AG10803 (cell line): ENCODE measurements at regions not wholly inside any gene's neighbourhood (a gene's known extent, or its start where the extent isn't known, plus 50 kb on each side); places are given as distances from the start of the nearest gene placed in this dataset.

Source experiments
- DNase-seq: peaks from one replicate; pipeline ENCODE4 v3.0.0; 2010; ENCODE audit warnings: low read depth
- H3K4me3 ChIP-seq: 2 replicates; pipeline ENCODE4 v1.5.1; 2011; ENCODE audit warnings: mild to moderate bottlenecking, low read length, control low read depth
- TF ChIP-seq, protein P1 (sequence below): conservative IDR thresholded peaks from 2 replicates; pipeline ENCODE4 v1.5.1; 2011; ENCODE audit warnings: mild to moderate bottlenecking, low read length, control low read depth, inconsistent platforms

DNA sequence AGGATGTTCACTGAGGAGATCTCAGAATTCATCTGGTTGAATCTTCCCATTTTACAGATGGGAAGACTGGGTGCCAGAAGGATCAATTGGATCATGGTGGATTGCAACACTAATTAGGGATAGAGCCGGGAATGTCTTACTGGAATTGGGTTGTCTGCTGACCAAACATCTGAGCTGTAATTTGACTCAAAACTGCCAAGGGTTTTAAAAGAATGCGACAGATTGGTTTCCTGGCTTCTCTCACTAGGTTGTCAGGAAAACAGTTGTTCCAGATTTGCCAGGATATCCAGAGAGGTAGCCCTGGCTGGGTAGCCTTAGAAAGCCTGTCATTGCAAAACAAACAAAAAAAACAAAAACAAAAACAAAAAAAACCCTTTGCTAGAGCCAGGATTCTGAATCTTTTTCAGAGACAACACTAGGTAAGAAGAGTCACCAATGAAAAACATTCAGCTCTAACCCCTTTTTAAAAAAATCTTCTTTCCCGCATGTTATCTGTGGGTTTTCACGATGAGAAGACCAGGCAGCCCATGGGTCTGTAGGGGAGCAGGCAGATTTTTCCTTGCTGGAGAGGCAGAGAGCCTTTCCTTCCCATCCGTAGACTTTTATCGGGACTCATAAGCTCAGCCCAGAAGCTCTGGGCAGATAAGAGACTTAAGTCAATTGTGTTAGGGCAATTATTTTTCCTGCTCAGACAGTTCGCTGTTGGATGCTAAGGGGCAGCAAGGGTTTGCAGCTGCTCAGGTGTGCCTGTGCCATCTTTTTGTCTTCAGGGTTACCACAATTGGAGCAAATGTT, 418.9 kb downstream of the PRDM2 start:
- peak; percentile 5 for DNase-seq
- H3K4me3 ChIP-seq: no peak overlapping the region
- TF ChIP-seq, protein P1, sequence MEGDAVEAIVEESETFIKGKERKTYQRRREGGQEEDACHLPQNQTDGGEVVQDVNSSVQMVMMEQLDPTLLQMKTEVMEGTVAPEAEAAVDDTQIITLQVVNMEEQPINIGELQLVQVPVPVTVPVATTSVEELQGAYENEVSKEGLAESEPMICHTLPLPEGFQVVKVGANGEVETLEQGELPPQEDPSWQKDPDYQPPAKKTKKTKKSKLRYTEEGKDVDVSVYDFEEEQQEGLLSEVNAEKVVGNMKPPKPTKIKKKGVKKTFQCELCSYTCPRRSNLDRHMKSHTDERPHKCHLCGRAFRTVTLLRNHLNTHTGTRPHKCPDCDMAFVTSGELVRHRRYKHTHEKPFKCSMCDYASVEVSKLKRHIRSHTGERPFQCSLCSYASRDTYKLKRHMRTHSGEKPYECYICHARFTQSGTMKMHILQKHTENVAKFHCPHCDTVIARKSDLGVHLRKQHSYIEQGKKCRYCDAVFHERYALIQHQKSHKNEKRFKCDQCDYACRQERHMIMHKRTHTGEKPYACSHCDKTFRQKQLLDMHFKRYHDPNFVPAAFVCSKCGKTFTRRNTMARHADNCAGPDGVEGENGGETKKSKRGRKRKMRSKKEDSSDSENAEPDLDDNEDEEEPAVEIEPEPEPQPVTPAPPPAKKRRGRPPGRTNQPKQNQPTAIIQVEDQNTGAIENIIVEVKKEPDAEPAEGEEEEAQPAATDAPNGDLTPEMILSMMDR: no peak

DNA sequence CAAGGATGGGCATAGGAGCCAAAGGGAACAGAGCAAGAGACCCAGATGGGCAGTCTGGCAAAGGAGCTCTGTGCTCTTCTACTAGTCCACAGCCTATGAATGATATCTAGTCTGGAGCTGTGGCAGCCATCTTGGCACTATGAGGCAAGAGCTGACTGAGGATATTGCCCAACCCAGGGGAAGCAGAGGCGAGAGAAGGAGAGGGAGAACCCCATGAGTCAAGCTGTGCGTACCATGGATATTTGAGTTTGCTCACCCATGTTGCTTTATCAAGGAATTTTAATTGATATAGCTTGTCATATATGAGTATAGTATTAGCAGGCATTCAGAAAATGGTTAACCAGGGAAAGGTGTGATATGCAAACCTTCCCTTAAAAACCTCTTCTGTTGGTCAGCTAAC, 420.9 kb downstream of the PRDM2 start:
- TF ChIP-seq, protein P1: no peak
- no peak for DNase-seq
- H3K4me3 ChIP-seq: no peak overlapping the region

DNA sequence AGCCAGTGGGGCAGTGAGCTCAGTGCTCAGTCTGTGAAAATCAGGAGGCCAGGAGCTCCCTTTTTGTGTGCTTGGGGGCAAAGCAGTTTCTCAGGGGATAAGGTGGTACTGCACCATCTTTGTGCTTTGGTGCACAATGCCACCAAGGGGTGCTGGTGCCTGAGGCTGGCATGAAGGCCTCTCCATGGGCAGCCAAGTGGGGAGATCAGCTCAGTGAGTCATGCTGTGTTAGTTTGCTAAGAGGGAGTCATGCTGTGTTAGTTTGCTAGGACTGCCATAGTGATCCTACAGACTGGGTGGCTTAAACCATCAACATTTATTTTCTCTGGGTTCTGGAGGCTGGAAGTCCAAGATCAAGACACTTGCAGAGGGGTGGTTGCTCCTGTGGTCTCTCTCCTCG, 428.1 kb downstream of the PRDM2 start:
- DNase-seq: no peak
- no peak overlapping the region for H3K4me3 ChIP-seq

DNA sequence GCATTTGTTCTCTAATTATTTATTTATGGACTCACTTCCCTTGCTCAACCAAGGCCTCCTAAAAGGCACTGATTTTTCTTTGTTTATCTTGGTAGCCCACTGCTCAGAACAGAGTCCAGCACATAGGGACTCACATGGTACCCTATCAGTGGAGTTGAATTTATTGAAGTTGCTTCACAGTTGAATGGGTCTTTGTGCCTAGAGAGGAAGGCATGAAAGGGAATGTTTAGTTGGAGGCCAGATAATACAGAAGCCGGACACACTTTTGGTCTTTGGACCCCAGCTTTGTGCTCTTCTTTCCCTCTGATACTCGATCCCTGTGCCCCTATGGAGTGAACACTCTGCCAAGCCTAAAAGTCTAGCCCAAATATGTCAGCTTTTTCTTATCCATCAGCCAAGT, 429.0 kb downstream of the PRDM2 start:
- TF ChIP-seq, protein P1: no peak

More for the DNA sequence above, 428.1 kb downstream of the PRDM2 start:
- TF ChIP-seq, protein P1: no peak

DNA sequence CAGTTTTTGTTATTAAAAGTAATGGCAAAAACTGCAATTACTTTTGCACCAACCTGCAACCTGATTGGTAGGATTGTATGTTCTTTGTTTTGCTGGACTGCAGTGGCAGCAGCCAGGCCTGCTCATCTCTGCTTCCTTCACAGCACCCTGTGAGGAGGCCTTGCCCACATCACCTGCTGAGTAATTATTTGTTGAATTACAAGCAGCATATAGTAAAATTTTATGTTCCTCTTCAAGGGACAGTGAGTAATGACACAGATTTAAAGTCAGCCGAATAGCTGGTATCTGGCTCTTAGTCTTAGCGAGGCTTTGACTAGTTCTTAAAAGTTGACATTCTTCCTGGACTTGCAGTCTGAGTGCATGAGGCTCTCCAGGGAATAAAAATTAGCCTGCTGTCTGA, 435.1 kb downstream of the PRDM2 start:
- TF ChIP-seq, protein P1: no peak
- no peak overlapping the region for H3K4me3 ChIP-seq
- DNase-seq: no peak

More for the DNA sequence above, 429.0 kb downstream of the PRDM2 start:
- no peak for DNase-seq
- no peak overlapping the region for H3K4me3 ChIP-seq

DNA sequence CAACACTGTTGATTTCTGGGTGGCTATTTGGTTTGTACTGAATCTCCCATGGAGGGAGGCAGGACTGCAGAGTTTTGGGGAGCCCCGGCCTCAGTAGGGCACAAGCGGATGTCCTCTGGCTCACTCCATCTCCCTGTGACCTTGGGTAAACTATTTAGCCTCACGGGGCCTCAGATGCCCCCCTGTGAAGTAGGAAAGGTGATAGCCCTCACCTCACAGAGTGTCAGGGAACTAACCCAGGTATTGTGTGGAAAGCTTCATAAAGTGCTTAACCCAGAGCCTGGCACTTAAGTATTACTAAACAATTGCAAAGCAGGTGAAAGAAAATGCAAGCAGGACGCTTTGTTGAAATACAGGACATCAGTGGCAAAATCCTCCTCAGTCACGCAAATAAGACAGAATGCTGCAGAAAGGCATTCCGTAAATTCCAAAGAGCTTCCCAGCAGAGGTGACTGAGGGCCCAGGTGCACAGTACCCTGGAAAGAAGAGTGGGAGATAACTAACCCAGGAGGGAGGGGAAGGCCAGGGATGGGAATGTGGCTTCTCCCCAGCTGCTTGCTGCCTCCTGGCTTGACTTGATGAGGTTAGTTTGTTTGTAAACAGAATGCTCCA, 436.3 kb downstream of the PRDM2 start:
- DNase-seq: no peak
- H3K4me3 ChIP-seq: no peak overlapping the region
- TF ChIP-seq, protein P1: no peak

DNA sequence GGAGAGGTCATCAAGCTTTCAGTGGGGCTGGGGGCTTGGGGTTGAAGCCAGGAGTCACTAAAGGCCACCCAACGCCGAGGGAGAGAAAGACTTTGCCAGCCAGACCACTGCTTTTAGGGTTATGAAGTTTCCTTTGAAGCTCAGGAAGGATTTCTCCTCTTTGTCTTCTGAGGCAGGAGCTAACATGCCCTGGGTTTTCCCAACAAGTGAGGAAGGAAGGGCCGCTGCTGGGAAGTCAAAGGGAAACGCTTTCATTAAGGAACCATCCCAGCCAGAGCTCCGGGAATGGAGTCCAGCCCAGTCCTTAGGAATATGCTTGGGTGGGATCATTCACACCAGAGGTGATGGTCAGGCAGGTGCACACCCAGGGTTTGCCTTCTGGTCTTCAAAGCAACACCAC, 436.9 kb downstream of the PRDM2 start:
- TF ChIP-seq, protein P1: no peak
- DNase-seq: no peak
- no peak overlapping the region for H3K4me3 ChIP-seq
